ENCODE measurements at regions not wholly inside any gene's neighbourhood (a gene's known extent, or its start where the extent isn't known, plus 50 kb on each side); places are given as distances from the start of the nearest gene placed in this dataset.
"Not testable (repeated sequence)": the region's sequence is repeated elsewhere in the genome, so short reads cannot be mapped to it uniquely, and the experiment has no call there.

DNA sequence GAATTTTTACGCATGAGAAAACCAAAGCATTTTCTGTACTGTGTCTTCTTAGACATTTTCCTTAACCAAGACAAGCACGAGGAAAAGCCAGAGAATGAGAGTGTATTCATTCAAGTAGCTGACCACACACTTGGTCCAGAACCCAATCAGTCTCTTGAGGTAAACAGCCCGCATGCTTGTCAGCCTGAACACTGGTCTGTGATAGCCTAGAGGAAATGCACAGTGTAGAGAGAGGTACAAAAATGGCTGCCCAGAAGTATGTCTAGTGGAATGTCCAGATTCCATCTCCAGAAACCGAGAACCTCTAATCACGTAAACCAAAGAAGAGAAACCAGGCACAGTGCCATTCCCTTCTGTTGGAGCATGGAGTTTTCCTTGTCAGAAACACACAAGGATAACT, 80.0 kb upstream of the SNX2 start:
- Histone ChIP-seq H3K4me3 (no peak overlapping the region), H3K36me3 (no peaks in the 10 kb centered on the region), H3K9me3 (no peaks in the 10 kb centered on the region), H3K4me1 (no peaks in the 10 kb centered on the region), H3K27ac (no peak overlapping the region), H3K27me3 (no peaks in the 10 kb centered on the region)
- TF ChIP-seq CTCF (IDR thresholded peaks at IDR 0.05) = no peak
- DNase-seq (ENCODE audit: low spot score) = no peak

- not testable (repeated sequence) for H3K36me3 ChIP-seq; DNase-seq (ENCODE audit: low spot score); H3K4me1 ChIP-seq; H3K4me3 ChIP-seq; H3K27ac ChIP-seq; H3K27me3 ChIP-seq; H3K9me3 ChIP-seq
Observed at GRCh38 chr5:122696735-122697134, 78.1 kb upstream of the SNX2 start.

GRCh38 chr5:122697191-122697590, 77.7 kb upstream of the SNX2 start:
- Histone ChIP-seq H3K27ac (no peak overlapping the region), H3K27me3 (no peaks in the 10 kb centered on the region), H3K4me3 (no peak overlapping the region), H3K9me3 (no peaks in the 10 kb centered on the region), H3K36me3 (no peaks in the 10 kb centered on the region), H3K4me1 (no peaks in the 10 kb centered on the region)
- no peak for TF ChIP-seq CTCF (IDR thresholded peaks at IDR 0.05)
- DNase-seq (ENCODE audit: low spot score) = no peak

- DNase-seq (ENCODE audit: low spot score) = no peak
- TF ChIP-seq CTCF (IDR thresholded peaks at IDR 0.05) = no peak
- Histone ChIP-seq H3K27me3 (no peaks in the 10 kb centered on the region), H3K36me3 (no peaks in the 10 kb centered on the region), H3K4me3 (no peak overlapping the region), H3K9me3 (no peaks in the 10 kb centered on the region), H3K4me1 (no peaks in the 10 kb centered on the region), H3K27ac (no peak overlapping the region)
Observed at GRCh38 chr5:122699201-122699600, 75.7 kb upstream of the SNX2 start.

DNA sequence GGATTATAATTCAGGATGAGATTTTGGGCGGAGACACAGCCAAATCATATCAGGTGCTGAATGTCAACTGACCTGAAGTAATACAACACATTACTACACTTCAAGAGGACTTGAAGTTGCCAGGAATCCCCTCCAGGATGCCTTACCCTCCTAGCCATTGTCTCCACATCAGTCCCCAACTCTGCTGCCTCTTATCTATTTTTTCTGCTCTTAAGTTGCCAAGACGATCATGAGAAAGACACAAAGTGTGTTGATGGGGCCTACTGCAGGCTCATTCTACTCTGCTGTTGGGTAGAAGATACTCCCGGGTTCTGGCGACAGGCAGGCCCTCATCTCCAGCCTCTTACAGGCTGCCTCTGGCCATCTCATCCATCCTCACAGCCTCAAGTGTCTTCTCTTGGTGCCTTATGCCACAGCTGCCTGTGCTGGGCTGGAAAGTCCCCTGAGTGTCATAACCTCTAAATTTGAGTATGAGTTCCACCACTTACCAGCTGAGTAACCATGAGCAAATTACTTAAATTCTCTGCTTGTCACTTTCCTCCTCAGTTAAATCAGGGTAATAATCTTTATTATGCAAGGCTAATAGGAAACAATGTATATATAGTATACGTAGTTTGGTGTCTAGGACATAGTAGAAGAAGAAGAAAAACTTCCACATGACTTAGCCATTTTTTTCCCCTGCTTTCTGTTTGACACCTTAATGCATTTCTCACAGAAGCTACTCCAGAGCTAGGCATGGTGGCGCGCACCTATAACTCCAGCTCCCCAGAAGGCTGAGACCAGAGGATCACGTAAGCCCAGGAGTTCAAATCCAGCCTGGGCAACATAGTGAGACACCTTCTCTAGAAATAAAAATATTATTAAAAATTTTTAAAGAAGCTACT, 73.0 kb upstream of the SNX2 start:
- Histone ChIP-seq H3K4me1 (no peaks in the 10 kb centered on the region), H3K27me3 (no peaks in the 10 kb centered on the region), H3K4me3 (no peak overlapping the region), H3K27ac (no peak overlapping the region), H3K9me3 (no peaks in the 10 kb centered on the region), H3K36me3 (no peaks in the 10 kb centered on the region)
- no peak for DNase-seq (ENCODE audit: low spot score)
- TF ChIP-seq CTCF (IDR thresholded peaks at IDR 0.05) = no peak

GRCh38 chr5:122702524-122702875, 72.4 kb upstream of the SNX2 start:
- Histone ChIP-seq H3K4me3 (no peak overlapping the region), H3K4me1 (no peaks in the 10 kb centered on the region), H3K36me3 (no peaks in the 10 kb centered on the region), H3K27me3 (no peaks in the 10 kb centered on the region), H3K27ac (no peak overlapping the region), H3K9me3 (no peaks in the 10 kb centered on the region)
- no peak for DNase-seq (ENCODE audit: low spot score)
- no peak for TF ChIP-seq CTCF (IDR thresholded peaks at IDR 0.05)

All from right atrium auricular region (tissue), 2 donors.